Thoracic aorta (tissue), 2 donors: ENCODE measurements at regions not wholly inside any gene's neighbourhood (a gene's known extent, or its start where the extent isn't known, plus 50 kb on each side); places are given as distances from the start of the nearest gene placed in this dataset.

Experiments
- ATAC-seq: fragments of 150-250 bp; one replicate; pipeline ENCODE4 v1.8.0; 2017; ENCODE audit warnings: low read depth; ENCODE audit not compliant: insufficient number of reproducible peaks, low FRiP score
- DNase-seq: peaks from one replicate; pipeline ENCODE4 v3.0.0-alpha.2; 2020; ENCODE audit warnings: low spot score
- H3K27ac ChIP-seq, 2 donors: fragments of 200-600 bp; sonication (generic); 1 replicate in 1 of 2; 2 replicates in 1 of 2; pipeline ENCODE4 v1.5.1; 2016; ENCODE audit warnings: mild to moderate bottlenecking in 2 of 2, moderate library complexity in 2 of 2
- H3K27me3 ChIP-seq: fragments of 200-600 bp; sonication (generic); replicated peaks from 2 replicates; pipeline ENCODE4 v1.6.0; 2016; ENCODE audit warnings: mild to moderate bottlenecking; ENCODE audit not compliant: insufficient read depth
- H3K36me3 ChIP-seq: fragments of 200-600 bp; sonication (generic); one replicate; pipeline ENCODE4 v1.5.1; 2016
- H3K4me1 ChIP-seq, 2 donors: fragments of 200-600 bp; sonication (generic); 1 replicate in 1 of 2; 2 replicates in 1 of 2; pipeline versions ENCODE4 v1.5.1 to v1.6.0; 2016; ENCODE audit warnings: low read depth in 2 of 2, mild to moderate bottlenecking in 1 of 2; ENCODE audit not compliant: control insufficient read depth in 1 of 2
- H3K4me3 ChIP-seq: fragments of 200-600 bp; sonication (generic); 2 replicates; pipeline ENCODE4 v1.5.1; 2016; ENCODE audit warnings: mild to moderate bottlenecking
- H3K9me3 ChIP-seq: fragments of 200-600 bp; sonication (generic); 2 replicates; pipeline ENCODE4 v1.5.1; 2016
- CTCF ChIP-seq: fragments of 200-600 bp; sonication (generic); IDR thresholded peaks from one replicate; pipeline ENCODE4 v1.5.1; 2019; ENCODE audit warnings: antibody characterized with exemption

GRCh38 chr21:32184485-32184884 lies 94.4 kb downstream of the MIS18A start:
- no peak for TF ChIP-seq CTCF
- Histone ChIP-seq H3K4me1 (no peaks in the 10 kb centered on the region), H3K27ac (no peak overlapping the region), H3K27me3 (no peaks in the 10 kb centered on the region), H3K4me3 (no peak overlapping the region), H3K9me3 (no peaks in the 10 kb centered on the region), H3K36me3 (no peaks in the 10 kb centered on the region)
- ATAC-seq (no peak), DNase-seq (no peak)

GRCh38 chr21:32184065-32184464 lies 94.8 kb downstream of the MIS18A start:
- Histone ChIP-seq H3K4me1 (no peaks in the 10 kb centered on the region), H3K9me3 (no peaks in the 10 kb centered on the region), H3K27ac (no peak overlapping the region), H3K27me3 (no peaks in the 10 kb centered on the region), H3K36me3 (no peaks in the 10 kb centered on the region), H3K4me3 (no peak overlapping the region)
- no peak for TF ChIP-seq CTCF
- ATAC-seq (no peak), DNase-seq (no peak)

- H3K27me3 ChIP-seq = no peaks in the 10 kb centered on the region
- no peak overlapping the region for H3K27ac ChIP-seq
- no peak overlapping the region for H3K4me3 ChIP-seq
- TF ChIP-seq CTCF = no peak
- ATAC-seq = no peak
- DNase-seq = no peak
- no peaks in the 10 kb centered on the region for H3K36me3 ChIP-seq
- no peaks in the 10 kb centered on the region for H3K9me3 ChIP-seq
- no peaks in the 10 kb centered on the region for H3K4me1 ChIP-seq
Observed at GRCh38 chr21:32183396-32183795, 95.5 kb downstream of the MIS18A start.

- no peak for DNase-seq
- no peaks in the 10 kb centered on the region for H3K4me1 ChIP-seq
- H3K27ac ChIP-seq = no peak overlapping the region
- no peaks in the 10 kb centered on the region for H3K27me3 ChIP-seq
- no peak overlapping the region for H3K4me3 ChIP-seq
- no peak for ATAC-seq
- TF ChIP-seq CTCF = no peak
- H3K36me3 ChIP-seq = no peaks in the 10 kb centered on the region
- no peaks in the 10 kb centered on the region for H3K9me3 ChIP-seq
Observed at GRCh38 chr21:32182449-32182848, 96.4 kb downstream of the MIS18A start.

GRCh38 chr21:32181457-32181856 lies 97.4 kb downstream of the MIS18A start:
- H3K27me3 ChIP-seq = no peaks in the 10 kb centered on the region

More at GRCh38 chr21:32181457-32181856, 97.4 kb downstream of the MIS18A start:
- Histone ChIP-seq H3K4me1 (no peaks in the 10 kb centered on the region), H3K4me3 (no peak overlapping the region), H3K9me3 (no peaks in the 10 kb centered on the region), H3K27ac (no peak overlapping the region), H3K36me3 (no peaks in the 10 kb centered on the region)
- DNase-seq = no peak
- ATAC-seq = no peak
- TF ChIP-seq CTCF = no peak
